Lung microvascular endothelial cell (primary cell): ENCODE measurements at regions not wholly inside any gene's neighbourhood (a gene's known extent, or its start where the extent isn't known, plus 50 kb on each side); places are given as distances from the start of the nearest gene placed in this dataset.
"Not testable (repeated sequence)": the region's sequence is repeated elsewhere in the genome, so short reads cannot be mapped to it uniquely, and the experiment has no call there.

Experiments
- DNase-seq, 2 donors: peaks; one replicate each; pipeline versions ENCODE4 v3.0.0 to v3.0.0-alpha.2; 2010; ENCODE audit warnings: low read depth in 2 of 2

DNA sequence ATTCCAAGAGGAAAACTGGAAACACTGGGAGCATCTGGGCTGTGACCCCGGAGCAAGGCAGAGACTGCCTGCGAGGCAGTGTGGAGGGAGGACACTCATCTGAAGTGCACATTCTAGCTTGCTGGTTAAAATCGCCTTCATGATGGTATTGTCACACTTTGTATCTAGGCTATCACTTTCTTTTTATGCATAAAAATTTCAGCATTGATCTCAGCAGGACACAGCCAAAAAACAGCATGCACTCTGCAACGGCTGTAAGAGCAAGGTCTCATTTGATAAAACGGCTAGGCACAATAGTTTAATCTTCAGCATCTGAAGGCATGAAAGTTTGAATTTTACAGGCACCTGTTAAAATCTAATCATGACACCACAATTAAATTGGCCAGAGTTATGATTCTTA, 110.8 kb upstream of the IRX1 start:
- no peak for DNase-seq

DNA sequence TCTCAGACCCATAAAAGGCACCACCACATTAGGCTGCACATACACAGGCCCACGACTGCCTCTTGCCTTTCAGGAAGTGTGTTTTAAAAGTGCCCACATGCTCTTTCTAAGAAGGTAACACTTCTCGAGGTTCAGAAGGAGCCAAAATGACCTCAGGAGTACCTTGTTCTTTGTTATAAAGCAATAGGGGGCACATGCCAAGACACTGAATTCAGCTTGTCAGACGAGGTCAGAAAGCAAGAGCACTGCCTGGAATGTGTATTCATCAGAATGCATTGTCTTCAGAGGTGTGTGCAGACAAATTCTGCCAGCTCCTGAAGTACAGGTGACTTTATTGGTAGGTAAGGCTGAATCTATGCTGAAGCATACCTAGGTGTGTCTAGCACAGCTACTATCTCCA, 114.5 kb upstream of the IRX1 start:
- DNase-seq: no peak

DNA sequence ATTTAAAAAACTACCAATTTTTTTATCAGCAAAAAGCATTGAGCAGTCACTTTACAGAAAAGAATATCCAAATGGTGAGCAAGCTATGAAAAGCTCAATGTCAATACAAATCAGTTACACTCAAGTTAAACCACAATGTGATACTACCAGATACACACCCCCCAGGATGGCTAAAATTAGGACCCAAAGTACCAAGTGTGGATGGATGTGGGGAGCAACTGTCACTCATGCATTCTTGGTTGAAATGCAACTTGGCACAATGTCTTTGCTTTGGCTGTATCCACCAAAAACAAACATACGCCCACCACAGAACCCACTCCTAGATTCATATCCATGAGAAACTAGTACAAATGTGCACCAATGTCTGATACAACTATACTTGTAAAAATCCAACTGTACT, 120.0 kb upstream of the IRX1 start:
- DNase-seq: no peak

DNA sequence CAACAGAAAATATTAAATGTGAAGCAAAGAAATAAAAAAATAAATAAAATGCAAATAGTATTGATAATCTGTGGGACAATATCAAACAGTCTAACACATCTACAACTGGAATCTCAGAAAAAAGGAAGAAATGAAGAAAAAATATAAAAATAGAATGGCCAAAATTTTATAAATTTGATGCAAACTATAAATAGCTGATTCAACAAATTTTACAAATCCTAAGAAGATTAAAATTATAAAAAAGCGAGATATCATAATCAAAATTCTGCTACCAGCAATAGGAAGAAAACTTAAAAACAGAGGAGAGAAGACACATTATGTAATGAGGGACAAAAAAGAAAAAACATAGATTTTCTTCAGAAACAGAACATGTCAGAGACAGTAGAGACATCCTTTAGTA, 129.2 kb upstream of the IRX1 start:
- DNase-seq: no peak

DNA sequence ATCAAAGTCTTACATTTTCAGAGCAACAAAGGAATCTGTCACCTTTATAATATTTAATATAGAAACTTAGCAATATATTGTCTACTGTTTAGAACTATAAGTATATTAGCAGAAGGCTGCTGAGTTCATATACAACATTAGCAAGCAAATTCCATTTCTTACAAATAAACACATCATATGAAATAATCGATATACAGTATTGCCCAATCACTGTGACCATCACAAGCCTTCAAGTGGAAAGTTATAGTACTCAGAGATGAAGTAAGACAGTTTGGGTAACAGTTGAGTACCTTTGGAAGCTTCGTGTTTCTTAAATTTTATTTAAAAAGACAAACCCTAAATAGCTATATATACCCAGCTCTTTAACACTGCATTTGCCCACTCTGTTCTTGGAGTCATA, 135.2 kb upstream of the IRX1 start:
- DNase-seq: no peak

DNA sequence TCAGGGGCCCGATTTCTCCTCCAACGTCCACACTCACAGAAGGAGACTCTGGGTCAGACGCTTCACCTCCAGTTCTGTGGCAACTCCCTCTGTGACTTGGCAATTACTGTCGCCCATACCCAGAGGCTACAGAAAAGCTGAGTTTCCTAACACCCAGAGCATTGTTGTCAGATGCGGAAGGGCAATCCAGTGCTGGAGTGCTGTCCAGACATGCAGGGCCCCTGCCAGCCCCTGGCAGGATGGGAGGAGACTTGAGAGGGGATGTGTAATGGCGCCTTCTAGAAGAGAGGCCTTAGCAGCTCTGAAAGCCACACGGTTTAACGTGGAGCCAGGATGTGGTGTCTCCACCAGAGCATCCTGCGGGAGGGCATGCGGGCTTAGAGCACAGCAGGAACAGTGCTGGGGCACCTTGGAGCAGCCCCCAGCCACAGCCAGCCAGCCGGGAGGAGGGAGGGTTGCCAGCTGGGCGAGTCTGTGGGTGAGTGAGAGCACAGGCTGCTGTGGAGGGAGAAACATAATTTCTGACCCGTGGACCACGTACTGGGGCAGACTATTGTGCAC, 139.4 kb upstream of the IRX1 start:
- DNase-seq: no peak

DNA sequence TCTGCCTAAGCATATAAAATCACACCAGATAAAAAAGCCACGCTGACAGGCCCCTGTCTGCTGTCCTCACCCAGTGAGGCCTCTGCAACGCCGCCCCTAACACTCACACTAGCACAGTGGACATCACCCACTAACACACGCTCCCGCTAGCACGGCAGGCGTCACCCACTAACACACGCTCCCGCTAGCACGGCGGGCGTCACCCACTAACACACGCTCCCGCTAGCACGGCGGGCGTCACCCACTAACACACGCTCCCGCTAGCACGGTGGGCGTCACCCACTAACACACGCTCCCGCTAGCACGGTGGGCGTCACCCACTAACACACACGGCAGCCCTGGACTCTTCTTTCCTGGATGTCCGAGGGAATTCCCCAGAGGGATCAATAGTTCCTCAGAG, 141.6 kb upstream of the IRX1 start:
- not testable (repeated sequence) for DNase-seq

DNA sequence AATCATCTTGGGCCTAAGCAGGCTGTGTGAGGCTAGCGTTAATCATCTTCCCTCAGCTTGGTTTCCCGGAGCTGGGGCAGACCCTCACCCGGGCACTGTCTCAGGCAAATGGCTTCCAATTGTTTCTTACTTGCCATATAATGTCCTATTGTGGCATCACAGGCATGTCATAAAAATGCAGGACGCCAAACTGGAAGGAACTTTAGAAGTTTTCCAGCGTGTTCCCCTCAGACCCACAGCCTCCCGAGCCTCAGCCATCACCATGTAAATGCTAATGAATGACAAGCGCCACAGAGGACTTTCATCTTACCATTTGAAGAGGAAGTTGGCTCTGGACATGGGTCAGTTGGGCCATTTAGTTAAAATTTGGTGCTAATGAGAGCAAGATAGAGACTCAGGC, 143.0 kb upstream of the IRX1 start:
- DNase-seq: no peak

DNA sequence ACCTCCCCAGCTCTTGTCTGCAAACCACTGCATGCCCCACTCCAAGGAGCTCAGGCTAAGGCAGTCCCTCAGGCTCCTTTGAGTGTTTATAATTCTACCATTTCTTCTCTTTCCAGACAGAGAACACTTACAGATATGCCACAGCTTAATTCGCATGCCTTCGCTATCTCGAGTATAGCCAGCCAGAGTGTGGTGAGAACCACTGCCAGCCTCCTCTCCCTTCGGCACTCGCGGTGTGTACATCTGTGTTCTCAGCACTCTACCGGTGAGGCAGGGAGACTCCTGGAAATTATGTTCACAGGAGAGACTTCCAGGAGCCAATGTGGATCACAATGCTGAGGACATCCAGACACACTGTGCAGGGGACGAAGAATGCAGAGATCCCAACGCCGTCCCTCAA, 143.7 kb upstream of the IRX1 start:
- DNase-seq: no peak

DNA sequence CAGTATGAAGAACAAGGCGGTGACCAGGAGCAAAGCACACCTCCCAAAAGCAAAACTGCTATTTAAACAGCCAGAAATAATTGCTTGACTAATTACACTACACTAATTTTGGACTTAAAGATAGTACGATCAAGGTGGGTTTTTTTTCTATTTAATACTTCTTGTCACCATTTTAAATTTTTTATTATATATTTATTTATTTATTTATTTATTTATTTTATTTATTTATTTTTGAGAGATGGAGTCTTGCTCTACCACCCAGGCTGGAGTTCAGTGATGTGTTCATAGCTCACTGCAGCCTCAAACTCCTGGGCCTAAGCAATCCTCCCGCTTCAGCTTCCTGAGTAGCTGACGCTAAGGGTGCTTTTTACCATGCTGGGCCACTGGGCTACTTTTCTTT, 146.2 kb upstream of the IRX1 start:
- DNase-seq: no peak

DNA sequence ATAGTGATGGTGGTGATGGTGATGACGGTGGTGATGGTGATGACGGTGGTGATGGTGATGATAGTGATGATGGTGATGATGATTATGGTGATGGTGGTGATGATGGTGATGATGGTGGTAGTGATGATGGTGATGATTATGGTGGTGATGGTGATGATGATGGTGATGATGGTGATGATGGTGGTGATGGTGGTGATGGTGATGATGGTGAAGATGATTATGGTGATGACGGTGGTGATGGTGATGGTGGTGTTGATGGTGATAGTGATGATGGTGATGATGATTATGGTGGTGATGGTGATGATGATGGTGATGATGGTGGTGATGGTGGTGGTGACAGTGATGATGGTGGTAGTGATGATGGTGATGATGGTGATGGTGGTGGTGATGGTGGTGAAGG, 149.2 kb upstream of the IRX1 start:
- DNase-seq: no peak

DNA sequence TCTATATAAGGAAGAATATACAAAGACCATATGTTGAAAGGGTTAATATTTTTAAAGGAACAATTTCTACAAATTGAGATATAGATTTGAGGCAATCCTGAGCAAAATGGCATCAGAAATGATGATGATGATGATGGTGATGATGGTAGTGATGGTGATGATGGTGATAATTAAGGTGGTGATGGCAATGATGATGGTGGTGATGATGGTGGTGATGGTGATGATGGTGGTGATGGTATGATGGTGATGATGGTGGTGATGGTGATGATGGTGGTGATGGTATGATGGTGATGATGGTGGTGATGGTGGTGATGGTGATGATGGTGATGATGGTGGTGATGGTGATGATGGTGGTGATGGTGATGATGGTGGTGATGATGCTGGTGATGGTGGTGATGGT, 150.1 kb upstream of the IRX1 start:
- not testable (repeated sequence) for DNase-seq

DNA sequence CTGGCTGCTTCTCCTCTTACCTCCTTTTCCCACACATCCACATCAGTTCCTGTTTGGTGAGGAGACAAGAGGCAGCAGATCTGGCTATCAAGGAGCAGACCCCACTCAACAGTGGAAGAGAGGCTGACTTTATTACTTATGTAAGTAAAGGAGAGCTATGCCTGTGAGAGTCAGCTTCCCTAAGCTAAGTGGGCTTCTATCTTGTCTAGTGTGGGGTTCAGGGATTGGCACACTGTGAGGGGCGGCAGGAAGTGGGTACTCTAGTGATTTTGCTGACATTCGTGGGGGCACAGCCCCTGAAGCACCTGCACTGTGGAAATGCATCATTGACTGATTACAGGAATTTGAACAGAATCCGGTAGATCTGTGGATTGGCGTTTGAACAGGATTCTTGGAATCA, 163.5 kb upstream of the IRX1 start:
- no peak for DNase-seq

DNA sequence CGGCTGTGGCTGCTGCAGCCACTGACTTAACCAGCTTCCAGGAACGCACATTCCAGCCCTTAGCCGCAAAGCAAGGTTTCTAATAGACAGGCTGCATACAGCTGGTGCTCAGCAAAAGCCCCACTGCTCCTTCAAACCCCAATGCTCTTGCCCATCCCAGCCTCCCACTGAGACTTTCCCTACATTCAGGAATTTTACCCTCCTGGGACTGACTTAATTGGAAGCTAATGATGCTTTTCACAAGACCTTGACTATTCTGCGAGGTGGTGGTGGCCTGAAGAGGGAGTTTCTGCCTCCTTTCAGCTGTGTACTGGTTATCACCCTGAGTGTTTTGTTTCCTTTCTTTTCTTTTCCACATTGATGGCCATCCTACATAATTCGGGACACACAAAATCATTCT, 164.9 kb upstream of the IRX1 start:
- no peak for DNase-seq

DNA sequence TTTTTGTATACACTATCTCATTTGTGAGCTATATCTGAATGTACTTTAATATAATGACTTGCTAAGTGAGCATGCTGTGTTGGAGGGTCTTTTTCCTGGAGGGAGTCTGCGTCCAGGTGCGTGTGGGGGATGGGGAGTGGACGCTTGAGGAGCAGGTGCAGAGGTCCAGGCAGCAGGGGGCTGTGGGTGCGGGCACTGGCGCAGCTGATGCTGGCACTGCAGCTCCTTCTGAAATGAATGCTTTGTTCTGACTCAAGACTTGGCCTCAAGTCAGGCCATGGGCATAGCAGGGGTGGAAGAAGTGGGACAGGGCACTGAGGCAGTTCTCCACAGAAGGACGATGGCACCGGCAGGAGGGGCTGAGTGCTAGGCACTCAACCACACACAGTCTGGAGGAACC, 165.7 kb upstream of the IRX1 start:
- DNase-seq: no peak

DNA sequence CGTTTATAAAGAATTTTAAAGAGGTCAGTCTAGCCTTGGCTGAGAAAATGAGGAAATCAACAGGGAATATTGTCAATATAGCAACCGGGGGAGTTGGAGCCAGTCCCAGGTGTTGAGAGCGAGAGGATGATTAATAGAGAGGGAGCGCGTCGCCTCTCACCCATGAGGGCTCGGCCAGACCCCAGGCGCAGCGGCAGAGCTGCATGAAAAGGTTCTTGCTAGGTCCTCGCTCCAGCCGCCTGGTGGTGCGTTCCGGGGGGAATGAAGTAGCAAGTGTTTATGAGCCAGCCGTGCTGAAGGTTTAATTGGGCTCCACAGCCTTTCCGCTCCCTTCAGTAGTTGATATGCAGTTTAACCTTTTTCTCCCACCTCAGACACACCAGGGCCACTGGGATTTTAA, 167.3 kb upstream of the IRX1 start:
- DNase-seq: no peak

DNA sequence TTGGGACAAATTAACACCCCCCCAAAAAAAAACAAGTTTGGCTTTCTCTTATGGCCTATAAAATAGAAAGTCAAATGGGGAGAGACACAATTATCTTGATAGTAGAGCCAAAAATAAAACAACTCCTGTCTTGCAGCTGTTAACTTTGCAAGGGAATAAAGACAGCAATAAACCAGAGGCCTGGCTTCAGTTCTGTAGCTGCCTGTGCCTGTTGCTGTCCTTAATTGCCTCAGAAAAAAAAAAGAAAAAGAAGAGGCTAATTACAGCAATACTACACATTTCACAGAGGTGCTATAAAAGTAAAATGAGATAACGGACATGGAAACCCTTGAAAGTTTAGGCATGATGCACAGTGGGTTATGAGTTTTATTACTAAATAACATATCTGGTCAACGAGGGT, 170.7 kb upstream of the IRX1 start:
- no peak for DNase-seq

DNA sequence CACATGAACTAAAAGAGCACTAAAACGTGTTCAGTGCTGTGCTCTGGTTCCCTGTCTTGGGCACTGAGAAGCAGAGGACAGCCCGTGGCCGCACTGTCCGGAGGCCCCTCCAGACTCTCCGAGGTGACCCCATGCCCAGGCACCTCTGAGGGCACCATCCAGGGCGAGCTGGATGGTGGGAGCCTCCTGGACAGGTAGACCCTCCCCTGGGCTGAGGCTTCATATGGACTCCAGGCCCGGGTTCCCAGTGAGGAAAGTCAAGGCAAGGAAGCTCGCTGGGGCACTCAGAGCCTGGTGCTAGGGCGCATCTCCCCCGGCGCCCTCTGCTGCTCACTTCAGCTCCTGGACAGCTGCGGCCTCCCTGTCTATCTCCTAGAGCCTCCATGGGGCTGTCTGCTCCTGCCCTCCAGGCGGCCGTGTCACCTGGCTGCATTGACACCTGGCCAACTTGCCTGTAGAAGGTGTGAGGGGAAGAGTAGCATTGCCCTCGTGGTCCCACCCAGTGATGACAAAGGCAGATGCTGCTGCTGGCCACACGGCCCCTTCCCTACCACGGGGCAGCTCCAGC, 178.2 kb upstream of the IRX1 start:
- DNase-seq: no peak

DNA sequence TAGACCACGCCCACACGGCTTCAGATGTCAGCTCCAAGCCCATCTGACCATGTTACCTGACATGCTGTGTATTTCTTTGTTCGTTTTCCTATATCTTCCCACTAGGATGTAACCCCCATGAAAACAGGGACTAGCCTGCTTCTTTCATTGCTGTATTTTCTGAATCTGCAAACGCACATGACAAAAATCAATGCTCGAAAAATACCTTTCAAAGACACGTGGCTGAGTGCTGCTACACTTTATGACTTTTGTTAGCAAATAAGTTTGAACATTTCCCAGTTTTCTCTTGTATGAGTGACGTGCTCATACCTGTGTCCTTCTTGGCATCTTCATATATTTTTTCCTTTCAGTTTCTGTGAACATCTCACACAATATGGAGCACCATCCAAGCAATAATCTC, 181.3 kb upstream of the IRX1 start:
- no peak for DNase-seq

DNA sequence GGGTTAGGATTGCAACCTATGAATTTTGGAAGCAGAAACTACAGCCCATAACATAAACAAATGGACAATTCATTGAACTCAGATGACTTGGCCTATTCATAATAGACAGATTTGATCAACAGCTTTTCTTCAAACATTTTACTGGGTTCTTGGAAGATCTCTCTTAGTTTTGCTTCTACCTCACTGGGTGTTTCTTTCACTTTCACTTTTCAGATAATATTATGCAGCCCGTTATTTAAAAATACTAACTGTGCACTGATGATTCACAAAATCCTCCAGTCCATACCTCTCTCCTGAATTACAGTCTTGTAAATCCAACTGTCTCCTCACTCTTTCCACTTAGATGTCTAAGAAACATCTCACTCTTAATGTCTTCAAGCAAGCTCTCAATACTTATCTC, 183.5 kb upstream of the IRX1 start:
- no peak for DNase-seq

DNA sequence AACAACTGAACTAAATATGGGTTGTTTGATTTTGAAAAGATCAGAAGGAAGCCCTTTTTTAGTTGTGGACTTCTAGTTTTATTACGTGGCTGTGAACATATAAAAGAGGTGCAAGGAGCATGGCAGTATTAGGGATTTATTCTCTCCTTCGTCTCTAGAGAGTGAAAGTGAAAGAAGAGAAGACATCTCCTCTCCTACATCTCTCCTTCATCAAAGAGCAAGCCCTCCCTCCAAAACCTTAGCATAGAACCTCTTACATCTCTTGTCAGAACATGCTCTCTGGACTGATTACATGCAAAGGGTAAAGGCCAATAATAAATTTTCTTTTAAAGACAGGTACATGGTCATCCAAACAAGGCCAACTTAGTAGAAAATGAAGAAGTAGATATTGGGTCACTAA, 184.3 kb upstream of the IRX1 start:
- DNase-seq: no peak

DNA sequence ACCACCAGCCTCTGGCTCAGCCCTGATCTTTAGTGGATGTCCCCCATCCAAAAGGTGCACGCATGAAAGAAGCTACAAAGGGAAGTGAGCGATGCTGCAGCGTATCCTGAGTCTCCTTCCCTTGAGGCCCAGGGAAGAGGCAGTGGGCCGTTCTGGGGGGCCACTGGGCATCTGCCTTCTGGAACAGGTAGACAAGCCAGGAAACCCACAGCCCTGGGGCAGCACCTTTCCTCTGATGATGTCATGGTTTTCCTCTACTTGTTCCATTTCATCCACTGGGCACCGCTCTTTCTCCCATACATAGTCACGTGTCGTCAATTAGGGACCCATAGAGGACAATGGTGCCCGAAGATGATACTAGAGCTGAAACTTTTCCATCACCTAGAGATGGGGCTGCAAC, 194.0 kb upstream of the IRX1 start:
- DNase-seq: no peak

DNA sequence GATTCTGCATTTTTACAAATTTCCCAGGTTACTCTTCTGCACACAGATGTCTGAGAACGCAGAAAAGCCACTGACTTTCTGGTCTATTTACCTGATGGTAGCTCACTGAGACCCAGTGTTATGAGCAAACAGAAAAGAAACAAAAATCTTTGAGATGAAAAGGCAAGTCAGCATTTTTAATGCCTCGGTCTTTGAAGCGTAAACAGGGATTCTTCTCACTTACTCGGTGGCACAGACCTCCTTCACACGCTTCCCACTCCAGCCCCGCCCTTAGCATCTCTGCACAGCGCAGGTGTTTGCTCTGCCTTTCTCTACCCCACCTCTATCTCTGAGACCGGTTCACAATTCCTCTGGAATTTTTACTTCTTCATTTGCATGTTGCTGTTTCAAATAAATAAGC, 195.0 kb upstream of the IRX1 start:
- DNase-seq: no peak

DNA sequence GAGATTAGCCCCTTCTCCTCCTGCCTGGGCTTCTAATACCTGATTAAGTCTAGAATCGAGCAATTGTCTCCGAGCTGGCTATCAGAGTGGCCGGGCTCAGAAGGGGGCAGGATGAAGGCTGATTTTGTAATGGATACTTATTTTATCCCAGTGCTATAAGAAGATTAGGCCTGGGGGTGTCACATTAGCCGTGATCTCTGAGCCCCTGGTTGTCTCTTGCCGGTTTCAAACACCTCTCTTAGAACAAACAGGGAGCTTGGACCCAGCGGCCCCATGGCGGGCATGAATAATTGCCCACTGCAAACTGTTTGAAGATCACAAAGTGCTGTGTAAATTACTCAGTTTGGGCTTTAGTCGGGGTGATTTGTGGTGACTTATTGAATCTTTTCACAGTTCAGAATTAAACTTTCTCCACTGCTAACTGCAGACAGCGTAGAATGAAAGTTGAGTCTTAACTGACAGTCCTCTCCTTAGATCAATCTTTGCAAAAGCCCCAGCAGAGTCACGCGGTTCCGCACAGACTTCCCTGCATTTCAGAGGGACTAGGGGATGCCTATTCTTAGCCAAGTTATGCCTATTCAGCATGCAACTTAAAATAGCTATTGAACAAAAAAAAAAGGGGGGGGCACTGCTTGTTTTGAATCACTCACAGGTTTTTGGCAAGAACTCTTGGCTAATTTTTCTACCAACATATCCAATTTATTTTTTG, 200.6 kb upstream of the IRX1 start:
- DNase-seq: no peak
